LoVo (cell line): ENCODE measurements at regions not wholly inside any gene's neighbourhood (a gene's known extent, or its start where the extent isn't known, plus 50 kb on each side); places are given as distances from the start of the nearest gene placed in this dataset.

Experiments used
- DNase-seq: peaks from one replicate; pipeline ENCODE4 v3.0.0-alpha.2; 2016; ENCODE audit warnings: low spot score

GRCh38 chr2:65498396-65498795 lies 66.0 kb upstream of the SPRED2 start:
- DNase-seq = no peak

- no peak for DNase-seq
Measured at GRCh38 chr2:65495251-65495877, 63.0 kb upstream of the SPRED2 start.

GRCh38 chr2:65494078-65494477 lies 61.7 kb upstream of the SPRED2 start:
- no peak for DNase-seq

- peak; percentile 5 for DNase-seq
Measured at GRCh38 chr2:65491381-65491905, 59.0 kb upstream of the SPRED2 start.

- no peak for DNase-seq
Measured at GRCh38 chr2:65490222-65490621, 57.8 kb upstream of the SPRED2 start.

GRCh38 chr2:65489269-65489668 lies 56.9 kb upstream of the SPRED2 start:
- no peak for DNase-seq

- no peak for DNase-seq
Measured at GRCh38 chr2:65488527-65488926, 56.1 kb upstream of the SPRED2 start.

GRCh38 chr2:65487404-65487803 lies 55.0 kb upstream of the SPRED2 start:
- no peak for DNase-seq

GRCh38 chr2:65486802-65487201 lies 54.4 kb upstream of the SPRED2 start:
- no peak for DNase-seq

GRCh38 chr2:65486282-65486681 lies 53.9 kb upstream of the SPRED2 start:
- DNase-seq = no peak

- no peak for DNase-seq
Measured at GRCh38 chr2:65485839-65486238, 53.4 kb upstream of the SPRED2 start.

- no peak for DNase-seq
Measured at GRCh38 chr2:65483763-65484162, 51.4 kb upstream of the SPRED2 start.

GRCh38 chr2:65482971-65483370 lies 50.6 kb upstream of the SPRED2 start:
- no peak for DNase-seq
